SH-SY5Y (cell line): ENCODE measurements at regions not wholly inside any gene's neighbourhood (a gene's known extent, or its start where the extent isn't known, plus 50 kb on each side); places are given as distances from the start of the nearest gene placed in this dataset.

Source experiments
- GATA2 ChIP-seq: IDR thresholded peaks from 2 replicates; pipeline ENCODE4 v1.6.1; 2011; ENCODE audit warnings: mild to moderate bottlenecking, low read depth, low read length
- GATA3 ChIP-seq: IDR thresholded peaks from 2 replicates; pipeline ENCODE4 v1.6.1; 2011; ENCODE audit warnings: low read depth, mild to moderate bottlenecking, low read length, moderate library complexity

GRCh38 chr7:106462914-106463482 lies 178.2 kb upstream of the NAMPT start:
- TF ChIP-seq GATA2 (no peak), GATA3 (no peak)

- TF ChIP-seq GATA3: no peak
- no peak for TF ChIP-seq GATA2
These were observed 177.6 kb upstream of the NAMPT start for GRCh38 chr7:106462365-106462859.

- TF ChIP-seq GATA2 (no peak), GATA3 (no peak)
These were observed 176.0 kb upstream of the NAMPT start for GRCh38 chr7:106460792-106461254.

GRCh38 chr7:106459397-106460072 lies 174.8 kb upstream of the NAMPT start:
- TF ChIP-seq GATA3 (no peak), GATA2 (no peak)

GRCh38 chr7:106457678-106458077 lies 172.9 kb upstream of the NAMPT start:
- TF ChIP-seq GATA3 (no peak), GATA2 (no peak)

- TF ChIP-seq GATA2 (no peak), GATA3 (no peak)
These were observed 171.5 kb upstream of the NAMPT start for GRCh38 chr7:106456329-106456728.

GRCh38 chr7:106452031-106452851 lies 167.5 kb upstream of the NAMPT start:
- no peak for TF ChIP-seq GATA2
- TF ChIP-seq GATA3: no peak

GRCh38 chr7:106451171-106451570 lies 166.4 kb upstream of the NAMPT start:
- TF ChIP-seq GATA2 (no peak), GATA3 (no peak)

GRCh38 chr7:106450716-106451115 lies 165.9 kb upstream of the NAMPT start:
- TF ChIP-seq GATA2: no peak
- TF ChIP-seq GATA3: no peak

- TF ChIP-seq GATA2 (no peak), GATA3 (no peak)
These were observed 164.4 kb upstream of the NAMPT start for GRCh38 chr7:106448992-106449859.

GRCh38 chr7:106448346-106448991 lies 163.7 kb upstream of the NAMPT start:
- TF ChIP-seq GATA3: no peak
- no peak for TF ChIP-seq GATA2

- no peak for TF ChIP-seq GATA3
- TF ChIP-seq GATA2: no peak
These were observed 162.6 kb upstream of the NAMPT start for GRCh38 chr7:106447318-106447847.
